ENCODE measurements at regions not wholly inside any gene's neighbourhood (a gene's known extent, or its start where the extent isn't known, plus 50 kb on each side); places are given as distances from the start of the nearest gene placed in this dataset.
"Not testable (repeated sequence)": the region's sequence is repeated elsewhere in the genome, so short reads cannot be mapped to it uniquely, and the experiment has no call there.

DNA sequence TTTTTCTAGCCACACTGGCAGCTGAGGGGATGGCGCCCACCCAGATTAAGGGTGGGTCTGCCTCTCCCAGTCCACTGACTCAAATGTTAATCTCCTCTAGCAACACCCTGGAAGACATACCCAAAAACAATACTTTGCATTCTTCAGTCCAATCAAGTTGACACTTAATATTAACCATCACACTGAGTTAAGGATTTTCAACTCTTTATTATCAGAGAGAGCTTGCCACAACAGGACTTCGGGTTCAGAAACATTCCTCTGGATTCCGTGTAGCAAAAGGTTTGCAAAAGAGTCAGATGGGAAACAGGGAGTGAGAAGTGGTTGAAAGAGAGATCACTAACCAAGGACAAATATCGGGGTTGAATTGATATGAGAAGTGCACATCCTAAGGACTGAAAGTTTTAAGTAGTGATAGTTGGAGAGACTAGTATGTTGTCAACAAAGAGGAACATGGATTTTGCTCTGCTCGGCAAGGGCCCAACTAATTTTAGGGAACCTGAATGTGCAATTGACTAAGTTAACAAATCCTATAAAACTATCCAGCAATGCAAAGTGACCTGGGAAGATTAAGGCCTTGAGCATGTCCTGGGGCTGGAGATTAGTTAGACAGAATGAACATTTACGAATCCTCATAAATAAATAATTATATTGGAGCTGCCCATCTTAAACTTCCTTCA, 137.0 kb upstream of the TENT5A start:
- POLR2A ChIA-PET: no interaction called here
- CTCF ChIA-PET: interaction anchor here (0.7 kb wide), 1 partner anchor 24 kb away, joined by 3 read pairs; no protein-coding TSS in a partner anchor
- no peaks in the 10 kb centered on the region for H3K27me3 ChIP-seq (ENCODE audit: control insufficient read depth, insufficient read depth, low read length)
- H3K27ac ChIP-seq (ENCODE audit: low read depth, low read length): no peak overlapping the region
- H3K4me3 ChIP-seq (ENCODE audit: low read depth, low read length): no peak overlapping the region
- H3K9me3 ChIP-seq (ENCODE audit: control insufficient read depth, insufficient read depth, low read length): no peaks in the 10 kb centered on the region
- DNase-seq (ENCODE audit: low read depth, low spot score): no peak
- TF ChIP-seq, protein P1, sequence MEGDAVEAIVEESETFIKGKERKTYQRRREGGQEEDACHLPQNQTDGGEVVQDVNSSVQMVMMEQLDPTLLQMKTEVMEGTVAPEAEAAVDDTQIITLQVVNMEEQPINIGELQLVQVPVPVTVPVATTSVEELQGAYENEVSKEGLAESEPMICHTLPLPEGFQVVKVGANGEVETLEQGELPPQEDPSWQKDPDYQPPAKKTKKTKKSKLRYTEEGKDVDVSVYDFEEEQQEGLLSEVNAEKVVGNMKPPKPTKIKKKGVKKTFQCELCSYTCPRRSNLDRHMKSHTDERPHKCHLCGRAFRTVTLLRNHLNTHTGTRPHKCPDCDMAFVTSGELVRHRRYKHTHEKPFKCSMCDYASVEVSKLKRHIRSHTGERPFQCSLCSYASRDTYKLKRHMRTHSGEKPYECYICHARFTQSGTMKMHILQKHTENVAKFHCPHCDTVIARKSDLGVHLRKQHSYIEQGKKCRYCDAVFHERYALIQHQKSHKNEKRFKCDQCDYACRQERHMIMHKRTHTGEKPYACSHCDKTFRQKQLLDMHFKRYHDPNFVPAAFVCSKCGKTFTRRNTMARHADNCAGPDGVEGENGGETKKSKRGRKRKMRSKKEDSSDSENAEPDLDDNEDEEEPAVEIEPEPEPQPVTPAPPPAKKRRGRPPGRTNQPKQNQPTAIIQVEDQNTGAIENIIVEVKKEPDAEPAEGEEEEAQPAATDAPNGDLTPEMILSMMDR (IDR thresholded peaks at IDR 0.05; ENCODE audit: low read depth, low read length): no peak

DNA sequence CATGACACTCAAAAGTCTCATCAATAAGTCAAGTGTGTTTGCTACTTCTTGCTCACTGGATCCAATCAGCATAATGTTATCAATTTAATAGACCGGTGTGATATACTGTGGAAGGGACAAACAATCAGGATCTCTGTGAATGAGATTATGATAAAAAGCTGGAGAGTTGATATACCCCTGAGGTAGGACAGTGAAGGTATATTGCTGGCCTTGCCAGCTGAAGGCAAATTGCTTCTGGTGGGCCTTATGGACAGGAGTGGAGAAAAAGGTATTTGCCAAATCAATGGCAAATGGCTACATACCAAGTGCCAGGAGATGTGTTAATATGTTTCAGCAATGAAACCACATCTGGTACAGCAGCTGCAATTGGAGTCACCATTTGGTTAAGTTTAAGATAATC, 134.4 kb upstream of the TENT5A start:
- POLR2A ChIA-PET; H3K9me3 ChIP-seq (ENCODE audit: control insufficient read depth, insufficient read depth, low read length): not testable (repeated sequence)

DNA sequence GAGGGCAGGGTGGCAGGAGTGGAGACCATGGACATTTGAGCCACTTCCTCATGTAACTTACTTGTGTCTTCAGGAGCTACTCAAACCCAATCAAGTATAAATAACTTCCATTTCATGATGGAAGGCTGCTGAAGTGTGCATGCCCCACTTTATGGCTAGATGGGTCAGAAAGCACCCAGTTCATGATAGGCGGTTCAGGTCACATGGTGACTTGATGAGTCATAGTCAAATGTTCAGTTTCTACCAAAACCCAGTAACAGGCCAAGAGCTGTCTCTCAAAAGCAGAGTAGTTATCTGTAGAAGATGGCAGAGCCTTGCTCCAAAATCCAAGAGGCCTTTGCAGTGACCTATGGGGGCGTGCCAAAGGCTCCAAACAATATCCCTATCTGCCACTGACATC, 133.7 kb upstream of the TENT5A start:
- Histone ChIP-seq H3K27ac (ENCODE audit: low read depth, low read length) (no peak overlapping the region), H3K27me3 (ENCODE audit: control insufficient read depth, insufficient read depth, low read length) (no peaks in the 10 kb centered on the region), H3K4me3 (ENCODE audit: low read depth, low read length) (no peak overlapping the region), H3K9me3 (ENCODE audit: control insufficient read depth, insufficient read depth, low read length) (no peaks in the 10 kb centered on the region)
- POLR2A ChIA-PET: no interaction called here
- CTCF ChIA-PET: no interaction called here
- no peak for DNase-seq (ENCODE audit: low read depth, low spot score)
- TF ChIP-seq, protein P1 (IDR thresholded peaks at IDR 0.05; ENCODE audit: low read depth, low read length): no peak

More for the DNA sequence above, 134.4 kb upstream of the TENT5A start:
- H3K4me3 ChIP-seq (ENCODE audit: low read depth, low read length); CTCF ChIA-PET; DNase-seq (ENCODE audit: low read depth, low spot score); H3K27ac ChIP-seq (ENCODE audit: low read depth, low read length); H3K27me3 ChIP-seq (ENCODE audit: control insufficient read depth, insufficient read depth, low read length): not testable (repeated sequence)

DNA sequence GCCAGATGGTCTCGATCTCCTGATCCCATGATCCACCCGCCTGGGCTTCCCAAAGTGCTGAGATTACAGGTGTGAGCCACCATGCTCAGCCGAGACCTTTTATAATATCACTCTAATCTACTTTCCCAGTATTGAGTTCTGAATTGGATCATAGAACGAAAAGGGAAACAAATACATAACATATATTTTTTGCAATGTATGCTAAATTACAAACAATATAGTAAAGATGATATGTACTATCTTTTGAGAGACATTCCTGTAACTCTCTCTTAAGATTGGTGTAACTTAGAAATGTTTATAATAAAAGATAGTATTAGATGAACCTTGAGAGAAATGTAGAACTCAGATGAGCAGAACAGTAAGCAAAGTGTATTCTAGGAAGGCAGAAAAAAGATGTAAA, 129.2 kb upstream of the TENT5A start:
- POLR2A ChIA-PET: no interaction called here
- TF ChIP-seq, protein P1 (IDR thresholded peaks at IDR 0.05; ENCODE audit: low read depth, low read length): no peak
- CTCF ChIA-PET: no interaction called here
- no peaks in the 10 kb centered on the region for H3K9me3 ChIP-seq (ENCODE audit: control insufficient read depth, insufficient read depth, low read length)
- DNase-seq (ENCODE audit: low read depth, low spot score): no peak
- H3K27ac ChIP-seq (ENCODE audit: low read depth, low read length): no peak overlapping the region
- no peaks in the 10 kb centered on the region for H3K27me3 ChIP-seq (ENCODE audit: control insufficient read depth, insufficient read depth, low read length)
- H3K4me3 ChIP-seq (ENCODE audit: low read depth, low read length): no peak overlapping the region

DNA sequence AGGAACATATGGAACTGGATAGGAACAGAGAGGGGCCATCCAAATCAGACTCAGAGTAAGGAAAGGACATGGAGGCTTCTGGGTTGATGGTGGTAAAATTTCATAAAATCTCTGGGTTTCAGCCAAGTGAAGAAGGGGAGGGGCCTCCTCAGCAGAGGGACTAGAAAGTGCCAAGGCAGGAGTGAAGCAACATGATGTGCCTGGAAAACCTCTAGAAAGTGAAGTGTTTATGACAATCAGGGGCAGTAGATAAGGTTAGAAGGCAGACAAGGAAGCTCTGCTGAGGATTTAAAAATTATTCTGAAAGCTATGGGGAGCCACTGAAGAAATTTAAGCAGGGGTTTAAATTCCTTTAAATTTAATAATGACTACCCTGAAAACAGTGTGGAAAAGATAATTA, 126.0 kb upstream of the TENT5A start:
- no peak overlapping the region for H3K27ac ChIP-seq (ENCODE audit: low read depth, low read length)
- ChIA-PET POLR2A (no interaction called here), CTCF (interaction anchor here (0.7 kb wide), 1 partner anchor 147 kb away, joined by 6 read pairs; no protein-coding TSS in a partner anchor)
- TF ChIP-seq, protein P1 (IDR thresholded peaks at IDR 0.05; ENCODE audit: low read depth, low read length): no peak
- H3K9me3 ChIP-seq (ENCODE audit: control insufficient read depth, insufficient read depth, low read length): no peaks in the 10 kb centered on the region
- DNase-seq (ENCODE audit: low read depth, low spot score): no peak
- H3K27me3 ChIP-seq (ENCODE audit: control insufficient read depth, insufficient read depth, low read length): no peaks in the 10 kb centered on the region
- no peak overlapping the region for H3K4me3 ChIP-seq (ENCODE audit: low read depth, low read length)

Measured in AG04450 (cell line).